ENCODE measurements at regions not wholly inside any gene's neighbourhood (a gene's known extent, or its start where the extent isn't known, plus 50 kb on each side); places are given as distances from the start of the nearest gene placed in this dataset.

GRCh38 chr21:16454399-16454798 is 724.6 kb downstream of the USP25 start:
- Histone ChIP-seq H3K27me3 (ENCODE audit: control insufficient read depth in 3 of 3, insufficient read depth in 3 of 3, low read depth in 1 of 3, low read length in 3 of 3) (no peaks in the 10 kb centered on the region), H4K91ac (ENCODE audit: low read depth, low read length, poor library complexity) (no peak overlapping the region), H2BK15ac (ENCODE audit: low read length) (no peak overlapping the region), H3K9me3 (replicated peaks in 1 of 2; ENCODE audit: control insufficient read depth in 2 of 2, insufficient read depth in 1 of 2, low read depth in 1 of 2, low read length in 2 of 2) (peaks cover 0 to 2% of the 10 kb centered on the region in 2 donors), H2AK5ac (ENCODE audit: low read depth, low read length) (no peak overlapping the region), H3K79me1 (ENCODE audit: low read depth, low read length) (no peaks in the 10 kb centered on the region), H2BK5ac (ENCODE audit: low read length) (no peak overlapping the region), H3K4ac (ENCODE audit: low read length) (no peak overlapping the region), H3K9ac (ENCODE audit: low read depth, low read length, poor library complexity) (no peak overlapping the region), H3K27ac (replicated peaks; ENCODE audit: low read length) (no peak overlapping the region), H4K8ac (ENCODE audit: low read depth, low read length) (no peak overlapping the region), H2BK120ac (ENCODE audit: low read depth, low read length) (no peak overlapping the region), H3K4me2 (ENCODE audit: insufficient read depth, low read length, poor library complexity, severe bottlenecking) (no peak overlapping the region), H3K14ac (ENCODE audit: low read length) (no peak overlapping the region), H3K4me1 (ENCODE audit: control insufficient read depth in 2 of 2, insufficient read depth in 1 of 2, low read depth in 1 of 2, low read length in 2 of 2) (peaks cover 6 to 19% of the 10 kb centered on the region in 2 donors), H3K18ac (ENCODE audit: low read length) (no peak overlapping the region), H2BK12ac (ENCODE audit: low read length) (no peak overlapping the region), H2AFZ (ENCODE audit: low read length) (no peak overlapping the region), H3K23ac (ENCODE audit: low read depth, low read length, poor library complexity) (no peak overlapping the region), H3K4me3 (ENCODE audit: low read length in 2 of 2) (no peak overlapping the region), H3K36me3 (replicated peaks in 1 of 2; ENCODE audit: control insufficient read depth in 2 of 2, insufficient read depth in 2 of 2, low read length in 2 of 2) (no peaks in the 10 kb centered on the region)
- DNase-seq (ENCODE audit: low spot score), result no peak

- Histone ChIP-seq H3K18ac (ENCODE audit: low read length) (no peak overlapping the region), H3K27ac (replicated peaks; ENCODE audit: low read length) (no peak overlapping the region)
These were observed 725.7 kb downstream of the USP25 start for GRCh38 chr21:16455526-16455925.

GRCh38 chr21:16455978-16456377 is 726.2 kb downstream of the USP25 start:
- H3K14ac ChIP-seq (ENCODE audit: low read length), result no peak overlapping the region
- no peak overlapping the region for H3K18ac ChIP-seq (ENCODE audit: low read length)
- peaks cover 1 to 9% of the 10 kb centered on the region in 2 donors for H3K9me3 ChIP-seq (replicated peaks in 1 of 2; ENCODE audit: control insufficient read depth in 2 of 2, insufficient read depth in 1 of 2, low read depth in 1 of 2, low read length in 2 of 2)
- no CpG with 5 or more reads among the region's 5 CpGs for WGBS, 2 donors (ENCODE audit: extremely low coverage in 2 of 2, insufficient read length in 2 of 2, insufficient replicate concordance in 1 of 2)
- H2AFZ ChIP-seq (ENCODE audit: low read length), result peak overlapping the region; percentile 64
- no peak overlapping the region for H3K4me2 ChIP-seq (ENCODE audit: insufficient read depth, low read length, poor library complexity, severe bottlenecking)
- no peak overlapping the region for H2BK12ac ChIP-seq (ENCODE audit: low read length)
- H2BK120ac ChIP-seq (ENCODE audit: low read depth, low read length), result no peak overlapping the region
- no peaks in the 10 kb centered on the region for H3K79me1 ChIP-seq (ENCODE audit: low read depth, low read length)
- peak overlapping the region in 1 of 2 donors; percentile 37 for H3K4me3 ChIP-seq (ENCODE audit: low read length in 2 of 2)
- H2BK15ac ChIP-seq (ENCODE audit: low read length), result no peak overlapping the region
- no peak overlapping the region for H4K8ac ChIP-seq (ENCODE audit: low read depth, low read length)
- no peak overlapping the region for H2AK5ac ChIP-seq (ENCODE audit: low read depth, low read length)
- H3K27ac ChIP-seq (replicated peaks; ENCODE audit: low read length), result no peak overlapping the region
- H4K91ac ChIP-seq (ENCODE audit: low read depth, low read length, poor library complexity), result no peak overlapping the region
- H3K27me3 ChIP-seq (ENCODE audit: control insufficient read depth in 3 of 3, insufficient read depth in 3 of 3, low read depth in 1 of 3, low read length in 3 of 3), result no peaks in the 10 kb centered on the region
- H2BK5ac ChIP-seq (ENCODE audit: low read length), result no peak overlapping the region
- H3K36me3 ChIP-seq (replicated peaks in 1 of 2; ENCODE audit: control insufficient read depth in 2 of 2, insufficient read depth in 2 of 2, low read length in 2 of 2), result no peaks in the 10 kb centered on the region
- H3K23ac ChIP-seq (ENCODE audit: low read depth, low read length, poor library complexity), result no peak overlapping the region
- peaks cover 6 to 19% of the 10 kb centered on the region in 2 donors for H3K4me1 ChIP-seq (ENCODE audit: control insufficient read depth in 2 of 2, insufficient read depth in 1 of 2, low read depth in 1 of 2, low read length in 2 of 2)
- no peak overlapping the region for H3K9ac ChIP-seq (ENCODE audit: low read depth, low read length, poor library complexity)
- no peak for DNase-seq (ENCODE audit: low spot score)
- no peak overlapping the region for H3K4ac ChIP-seq (ENCODE audit: low read length)

More at GRCh38 chr21:16455526-16455925, 725.7 kb downstream of the USP25 start:
- H2AFZ ChIP-seq (ENCODE audit: low read length), result peak overlapping the region; percentile 64
- H3K36me3 ChIP-seq (replicated peaks in 1 of 2; ENCODE audit: control insufficient read depth in 2 of 2, insufficient read depth in 2 of 2, low read length in 2 of 2), result no peaks in the 10 kb centered on the region
- WGBS, 2 donors (ENCODE audit: extremely low coverage in 2 of 2, insufficient read length in 2 of 2, insufficient replicate concordance in 1 of 2), result 100% methylated on average over 1 of the region's 2 CpGs
- H3K79me1 ChIP-seq (ENCODE audit: low read depth, low read length), result no peaks in the 10 kb centered on the region
- H3K9ac ChIP-seq (ENCODE audit: low read depth, low read length, poor library complexity), result no peak overlapping the region
- H3K4me1 ChIP-seq (ENCODE audit: control insufficient read depth in 2 of 2, insufficient read depth in 1 of 2, low read depth in 1 of 2, low read length in 2 of 2), result peaks cover 6 to 19% of the 10 kb centered on the region in 2 donors
- H3K4ac ChIP-seq (ENCODE audit: low read length), result no peak overlapping the region
- no peaks in the 10 kb centered on the region for H3K27me3 ChIP-seq (ENCODE audit: control insufficient read depth in 3 of 3, insufficient read depth in 3 of 3, low read depth in 1 of 3, low read length in 3 of 3)
- no peak for DNase-seq (ENCODE audit: low spot score)
- peaks cover 0 to 9% of the 10 kb centered on the region in 2 donors for H3K9me3 ChIP-seq (replicated peaks in 1 of 2; ENCODE audit: control insufficient read depth in 2 of 2, insufficient read depth in 1 of 2, low read depth in 1 of 2, low read length in 2 of 2)
- H2BK120ac ChIP-seq (ENCODE audit: low read depth, low read length), result no peak overlapping the region
- H4K8ac ChIP-seq (ENCODE audit: low read depth, low read length), result no peak overlapping the region
- H3K4me3 ChIP-seq (ENCODE audit: low read length in 2 of 2), result peak overlapping the region in 1 of 2 donors; percentile 37
- no peak overlapping the region for H3K14ac ChIP-seq (ENCODE audit: low read length)
- no peak overlapping the region for H2BK15ac ChIP-seq (ENCODE audit: low read length)
- H3K23ac ChIP-seq (ENCODE audit: low read depth, low read length, poor library complexity), result no peak overlapping the region
- no peak overlapping the region for H4K91ac ChIP-seq (ENCODE audit: low read depth, low read length, poor library complexity)
- H2BK5ac ChIP-seq (ENCODE audit: low read length), result no peak overlapping the region
- no peak overlapping the region for H2AK5ac ChIP-seq (ENCODE audit: low read depth, low read length)
- no peak overlapping the region for H2BK12ac ChIP-seq (ENCODE audit: low read length)
- no peak overlapping the region for H3K4me2 ChIP-seq (ENCODE audit: insufficient read depth, low read length, poor library complexity, severe bottlenecking)

- no peak overlapping the region for H2BK15ac ChIP-seq (ENCODE audit: low read length)
- no CpG with 5 or more reads among the region's 5 CpGs for WGBS, 2 donors (ENCODE audit: extremely low coverage in 2 of 2, insufficient read length in 2 of 2, insufficient replicate concordance in 1 of 2)
- H3K27me3 ChIP-seq (ENCODE audit: control insufficient read depth in 3 of 3, insufficient read depth in 3 of 3, low read depth in 1 of 3, low read length in 3 of 3), result no peaks in the 10 kb centered on the region
- no peaks in the 10 kb centered on the region for H3K79me1 ChIP-seq (ENCODE audit: low read depth, low read length)
- no peak overlapping the region for H3K27ac ChIP-seq (replicated peaks; ENCODE audit: low read length)
- no peak overlapping the region for H4K8ac ChIP-seq (ENCODE audit: low read depth, low read length)
- no peak overlapping the region for H3K18ac ChIP-seq (ENCODE audit: low read length)
- H3K36me3 ChIP-seq (replicated peaks in 1 of 2; ENCODE audit: control insufficient read depth in 2 of 2, insufficient read depth in 2 of 2, low read length in 2 of 2), result no peaks in the 10 kb centered on the region
- no peak overlapping the region for H2AK5ac ChIP-seq (ENCODE audit: low read depth, low read length)
- no peak overlapping the region for H2BK12ac ChIP-seq (ENCODE audit: low read length)
- no peak overlapping the region for H3K4me3 ChIP-seq (ENCODE audit: low read length in 2 of 2)
- no peak for DNase-seq (ENCODE audit: low spot score)
- H3K9ac ChIP-seq (ENCODE audit: low read depth, low read length, poor library complexity), result no peak overlapping the region
- H2AFZ ChIP-seq (ENCODE audit: low read length), result no peak overlapping the region
- H3K4me1 ChIP-seq (ENCODE audit: control insufficient read depth in 2 of 2, insufficient read depth in 1 of 2, low read depth in 1 of 2, low read length in 2 of 2), result peaks cover 6 to 19% of the 10 kb centered on the region in 2 donors
- H3K4ac ChIP-seq (ENCODE audit: low read length), result no peak overlapping the region
- no peak overlapping the region for H3K23ac ChIP-seq (ENCODE audit: low read depth, low read length, poor library complexity)
- no peak overlapping the region for H3K4me2 ChIP-seq (ENCODE audit: insufficient read depth, low read length, poor library complexity, severe bottlenecking)
- H2BK120ac ChIP-seq (ENCODE audit: low read depth, low read length), result no peak overlapping the region
- no peak overlapping the region for H4K91ac ChIP-seq (ENCODE audit: low read depth, low read length, poor library complexity)
- no peak overlapping the region for H3K14ac ChIP-seq (ENCODE audit: low read length)
- no peak overlapping the region for H2BK5ac ChIP-seq (ENCODE audit: low read length)
- H3K9me3 ChIP-seq (replicated peaks in 1 of 2; ENCODE audit: control insufficient read depth in 2 of 2, insufficient read depth in 1 of 2, low read depth in 1 of 2, low read length in 2 of 2), result peaks cover 2 to 14% of the 10 kb centered on the region in 2 donors
These were observed 727.7 kb downstream of the USP25 start for GRCh38 chr21:16457498-16457897.

Data from neuronal stem cell (in vitro differentiated cells).